Psoas muscle (tissue), 7 donors: ENCODE measurements at regions not wholly inside any gene's neighbourhood (a gene's known extent, or its start where the extent isn't known, plus 50 kb on each side); places are given as distances from the start of the nearest gene placed in this dataset.
"Not testable (repeated sequence)": the region's sequence is repeated elsewhere in the genome, so short reads cannot be mapped to it uniquely, and the experiment has no call there.

Experiments used
- ATAC-seq, 4 donors: fragments of 200-7000 bp; cut with Tn5 transposase; one replicate each; pipeline ENCODE4 v1.9.1; 2020; ENCODE audit warnings: moderate library complexity in 3 of 4, mild to moderate bottlenecking in 2 of 4
- DNase-seq, 2 donors: peaks; one replicate each; pipeline ENCODE4 v3.0.0-alpha.2; 2020
- H3K27ac ChIP-seq: fragments of 200-600 bp; one replicate; pipeline ENCODE4 v1.8.0; 2022
- H3K27me3 ChIP-seq, 3 donors: fragments of 200-600 bp in 1 of 3; one replicate each; pipeline versions ENCODE4 v1.6.1 to v1.8.0; 2013 to 2022; ENCODE audit warnings: low read length in 2 of 3, mild to moderate bottlenecking in 2 of 3, moderate library complexity in 1 of 3; ENCODE audit not compliant: insufficient read depth in 3 of 3
- H3K36me3 ChIP-seq, 2 donors: fragments of 200-600 bp in 1 of 2; one replicate each; pipeline versions ENCODE4 v1.6.1 to v1.8.0; 2013 to 2022; ENCODE audit warnings: low read depth in 1 of 2, mild to moderate bottlenecking in 1 of 2, moderate library complexity in 1 of 2; ENCODE audit not compliant: insufficient read depth in 1 of 2
- H3K4me1 ChIP-seq: fragments of 200-600 bp; one replicate; pipeline ENCODE4 v1.8.0; 2022
- H3K4me3 ChIP-seq: fragments of 200-600 bp; one replicate; pipeline ENCODE4 v1.8.0; 2022; ENCODE audit warnings: mild to moderate bottlenecking
- H3K9me3 ChIP-seq: fragments of 200-600 bp; one replicate; pipeline ENCODE4 v1.8.0; 2022
- WGBS, 3 donors: extraction: QIAGEN DNeasy Blood & Tissue Kit; methylation state at CpG; one replicate each; pipeline versions ENCODE4 v1.1.6 to v1.1.7; 2013; 5-methylcytosine and 5-hydroxymethylcytosine counted together
- intact Hi-C, 2 donors: fragments of 100-400 bp; cut with DNase I; formaldehyde crosslinking; loops; one replicate each; pipeline versions ENCODE4 v1.11.0 to v1.14.2; 2022
- TF ChIP-seq, protein P1 (sequence below): fragments of 200-600 bp; IDR thresholded peaks from one replicate; pipeline ENCODE4 v1.8.0; 2022; ENCODE audit warnings: antibody characterized with exemption
- donor health status: healthy with polysubstance abuse.
- donor health status: DM: no; HTN: no; CAD: no; lungs with moderate emphysema.
- donor health status: Bipolar disorder and iron deficiency.
- donor health status: healthy.
- donor health status: DM: yes; HTN: yes; CAD: no.
- donor health status: DM: no; HTN: no; CAD: no.
- donor health status: DM: yes; HTN: yes; CAD: no.

- H3K9me3 ChIP-seq, result no peaks in the 10 kb centered on the region
- peaks cover 0 to 9% (median 0%) of the 10 kb centered on the region in 3 donors for H3K27me3 ChIP-seq
- TF ChIP-seq, protein P1, sequence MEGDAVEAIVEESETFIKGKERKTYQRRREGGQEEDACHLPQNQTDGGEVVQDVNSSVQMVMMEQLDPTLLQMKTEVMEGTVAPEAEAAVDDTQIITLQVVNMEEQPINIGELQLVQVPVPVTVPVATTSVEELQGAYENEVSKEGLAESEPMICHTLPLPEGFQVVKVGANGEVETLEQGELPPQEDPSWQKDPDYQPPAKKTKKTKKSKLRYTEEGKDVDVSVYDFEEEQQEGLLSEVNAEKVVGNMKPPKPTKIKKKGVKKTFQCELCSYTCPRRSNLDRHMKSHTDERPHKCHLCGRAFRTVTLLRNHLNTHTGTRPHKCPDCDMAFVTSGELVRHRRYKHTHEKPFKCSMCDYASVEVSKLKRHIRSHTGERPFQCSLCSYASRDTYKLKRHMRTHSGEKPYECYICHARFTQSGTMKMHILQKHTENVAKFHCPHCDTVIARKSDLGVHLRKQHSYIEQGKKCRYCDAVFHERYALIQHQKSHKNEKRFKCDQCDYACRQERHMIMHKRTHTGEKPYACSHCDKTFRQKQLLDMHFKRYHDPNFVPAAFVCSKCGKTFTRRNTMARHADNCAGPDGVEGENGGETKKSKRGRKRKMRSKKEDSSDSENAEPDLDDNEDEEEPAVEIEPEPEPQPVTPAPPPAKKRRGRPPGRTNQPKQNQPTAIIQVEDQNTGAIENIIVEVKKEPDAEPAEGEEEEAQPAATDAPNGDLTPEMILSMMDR, result no peak
- DNase-seq, result no peak
- ATAC-seq, result no peak
- no peak overlapping the region for H3K27ac ChIP-seq
- H3K4me1 ChIP-seq, result no peaks in the 10 kb centered on the region
- H3K36me3 ChIP-seq, result no peaks in the 10 kb centered on the region
- no peak overlapping the region for H3K4me3 ChIP-seq
- intact Hi-C loops, result no loop called here
These were observed 124.7 kb upstream of the ETV3 start for GRCh38 chr1:157262891-157263290.

DNA sequence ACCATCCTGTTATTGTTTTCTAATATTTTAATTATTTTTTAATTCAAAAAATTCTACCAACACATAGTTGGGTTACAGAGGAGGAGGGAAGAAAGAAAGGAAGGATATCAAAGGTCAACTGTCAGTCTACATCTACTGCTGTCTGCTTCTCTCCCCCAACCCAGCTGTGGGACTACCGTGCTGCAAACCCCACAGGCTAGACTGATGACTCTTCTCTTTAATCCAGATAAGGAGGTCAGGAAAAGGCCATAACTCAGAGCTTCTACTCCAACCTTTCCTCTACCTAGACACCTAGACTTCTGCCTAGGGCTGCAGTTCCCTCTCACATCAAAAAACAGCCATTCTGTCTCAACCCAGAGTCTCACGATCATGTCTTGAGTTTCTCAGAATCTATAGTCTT is 124.2 kb upstream of the ETV3 start:
- Histone ChIP-seq H3K9me3 (no peaks in the 10 kb centered on the region), H3K4me3 (no peak overlapping the region), H3K4me1 (no peaks in the 10 kb centered on the region), H3K27ac (no peak overlapping the region), H3K36me3 (no peaks in the 10 kb centered on the region), H3K27me3 (peaks cover 0 to 7% (median 0%) of the 10 kb centered on the region in 3 donors)
- TF ChIP-seq, protein P1, result no peak
- DNase-seq, result no peak
- no peak for ATAC-seq
- intact Hi-C loops, result no loop called here
- WGBS, 3 donors, result 56 to 77% (median 56%) methylated on average over 2 of the region's 2 CpGs

DNA sequence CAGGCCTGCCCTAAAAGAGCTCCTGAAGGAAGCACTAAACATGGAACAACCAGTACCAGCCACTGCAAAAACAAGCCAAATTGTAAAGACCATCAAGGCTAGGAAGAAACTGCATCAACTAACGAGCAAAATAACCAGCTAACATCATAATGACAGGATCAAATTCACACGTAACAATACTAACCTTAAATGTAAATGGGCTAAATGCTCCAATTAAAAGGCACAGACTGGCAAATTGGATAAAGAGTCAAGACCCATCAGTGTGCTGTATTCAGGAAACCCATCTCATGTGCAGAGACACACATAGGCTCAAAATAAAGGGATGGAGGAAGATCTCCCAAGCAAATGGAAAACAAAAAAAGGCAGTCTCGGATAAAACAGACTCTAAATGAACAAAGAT is 117.7 kb upstream of the ETV3 start:
- H3K27me3 ChIP-seq, intact Hi-C loops, DNase-seq, H3K9me3 ChIP-seq, H3K4me1 ChIP-seq, H3K27ac ChIP-seq, H3K36me3 ChIP-seq, ATAC-seq, H3K4me3 ChIP-seq: not testable (repeated sequence)
- 60 to 67% (median 66%) methylated on average over 2 of the region's 3 CpGs for WGBS, 3 donors

GRCh38 chr1:157254183-157254582 is 116.0 kb upstream of the ETV3 start:
- 64 to 77% (median 67%) methylated on average over 3 of the region's 3 CpGs for WGBS, 3 donors
- intact Hi-C loops, H3K4me3 ChIP-seq, H3K27ac ChIP-seq, DNase-seq, H3K36me3 ChIP-seq, ATAC-seq, H3K4me1 ChIP-seq, H3K9me3 ChIP-seq, H3K27me3 ChIP-seq: not testable (repeated sequence)

- TF ChIP-seq, protein P1, result no peak
- Histone ChIP-seq H3K27ac (no peak overlapping the region), H3K9me3 (no peaks in the 10 kb centered on the region), H3K27me3 (peaks cover 0 to 8% (median 0%) of the 10 kb centered on the region in 3 donors), H3K4me1 (no peaks in the 10 kb centered on the region), H3K4me3 (no peak overlapping the region), H3K36me3 (no peaks in the 10 kb centered on the region)
- DNase-seq (no peak), ATAC-seq (no peak)
- 66 to 76% (median 70%) methylated on average over 2 of the region's 2 CpGs for WGBS, 3 donors
- intact Hi-C loops, result no loop called here
These were observed 114.3 kb upstream of the ETV3 start for GRCh38 chr1:157252473-157252872.

GRCh38 chr1:157249739-157250138 is 111.5 kb upstream of the ETV3 start:
- Histone ChIP-seq H3K4me3 (no peak overlapping the region), H3K36me3 (no peaks in the 10 kb centered on the region), H3K27ac (no peak overlapping the region), H3K4me1 (no peaks in the 10 kb centered on the region), H3K9me3 (no peaks in the 10 kb centered on the region), H3K27me3 (peaks cover 0 to 8% (median 0%) of the 10 kb centered on the region in 3 donors)
- WGBS, 3 donors, result 89 to 93% (median 92%) methylated on average over 1 of the region's 1 CpG
- TF ChIP-seq, protein P1, result no peak
- no peak for ATAC-seq
- intact Hi-C loops, result no loop called here
- DNase-seq, result no peak
